Vagina (tissue), 2 donors: ENCODE measurements at regions not wholly inside any gene's neighbourhood (a gene's known extent, or its start where the extent isn't known, plus 50 kb on each side); places are given as distances from the start of the nearest gene placed in this dataset.

Experiments
- DNase-seq, 2 donors: peaks; one replicate each; pipeline ENCODE4 v3.0.0-alpha.2; 2017; ENCODE audit errors: extremely low spot score in 2 of 2
- H3K27ac ChIP-seq: fragments of 200-600 bp; sonication (generic); one replicate; pipeline ENCODE4 v1.5.1; 2019
- H3K27me3 ChIP-seq: fragments of 200-600 bp; sonication (generic); one replicate; pipeline ENCODE4 v1.5.1; 2019
- H3K36me3 ChIP-seq, 2 donors: fragments of 200-600 bp; sonication (generic); one replicate each; pipeline ENCODE4 v1.5.1; 2017 to 2019
- H3K4me1 ChIP-seq: fragments of 200-600 bp; sonication (generic); one replicate; pipeline ENCODE4 v1.5.1; 2019
- H3K4me3 ChIP-seq, 2 donors: fragments of 200-600 bp; sonication (generic); 1 replicate in 1 of 2; 2 replicates in 1 of 2; pipeline ENCODE4 v1.5.1; 2016 to 2019
- H3K9me3 ChIP-seq: fragments of 200-600 bp; sonication (generic); one replicate; pipeline ENCODE4 v1.5.1; 2019
- POLR2A ChIP-seq, 2 donors: fragments of 450-650 bp; IDR thresholded peaks; one replicate each; pipeline ENCODE4 v1.6.1; 2017; ENCODE audit warnings: antibody characterized with exemption in 2 of 2, mild to moderate bottlenecking in 2 of 2, moderate library complexity in 2 of 2
- POLR2AphosphoS5 ChIP-seq, 2 donors: sonication (generic); formaldehyde crosslinking; IDR thresholded peaks; one replicate each; pipeline ENCODE4 v1.9.0; 2017; ENCODE audit warnings: antibody characterized with exemption in 2 of 2, mild to moderate bottlenecking in 2 of 2, low read depth in 1 of 2; ENCODE audit not compliant: insufficient read depth in 1 of 2
- intact Hi-C: fragments of 100-400 bp; cut with DNase I; formaldehyde crosslinking; loops from one replicate; pipeline ENCODE4 v1.15.1; 2023
- TF ChIP-seq, protein P1 (sequence below), 3 experiments: fragments of 450-650 bp in 2 of 3; fragments of 200-600 bp in 1 of 3; sonication (generic) in 1 of 3; IDR thresholded peaks; one replicate each; pipeline ENCODE4 v1.5.1; 2017 to 2019; ENCODE audit warnings: antibody characterized with exemption in 3 of 3, mild to moderate bottlenecking in 2 of 3, moderate library complexity in 2 of 3

DNA sequence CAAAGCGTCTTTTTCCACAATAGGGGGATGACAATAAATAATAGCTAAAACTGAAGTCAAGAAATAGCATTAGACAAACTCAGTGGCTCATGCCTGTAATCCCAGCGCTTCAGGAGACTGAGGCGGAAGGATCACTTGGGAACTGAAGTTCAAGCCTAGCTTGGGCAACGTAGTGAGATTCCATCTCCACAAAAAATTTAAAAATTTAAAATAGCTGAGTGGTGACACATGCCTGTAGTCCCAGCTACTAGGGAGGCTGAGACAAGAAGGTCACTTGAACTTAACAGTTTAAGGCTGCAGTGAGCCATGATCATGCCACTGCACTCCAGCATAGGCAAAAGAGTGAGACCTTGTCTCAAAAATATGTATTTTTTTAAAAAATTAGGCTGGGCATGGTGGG, 107.9 kb downstream of the AKR1D1 start:
- no peak overlapping the region for H3K27ac ChIP-seq
- H3K9me3 ChIP-seq, result no peaks in the 10 kb centered on the region
- TF ChIP-seq POLR2AphosphoS5 (IDR thresholded peaks at IDR 0.05; ENCODE audit: insufficient read depth in 1 of 2, low read depth in 1 of 2), result no peak
- TF ChIP-seq, protein P1, sequence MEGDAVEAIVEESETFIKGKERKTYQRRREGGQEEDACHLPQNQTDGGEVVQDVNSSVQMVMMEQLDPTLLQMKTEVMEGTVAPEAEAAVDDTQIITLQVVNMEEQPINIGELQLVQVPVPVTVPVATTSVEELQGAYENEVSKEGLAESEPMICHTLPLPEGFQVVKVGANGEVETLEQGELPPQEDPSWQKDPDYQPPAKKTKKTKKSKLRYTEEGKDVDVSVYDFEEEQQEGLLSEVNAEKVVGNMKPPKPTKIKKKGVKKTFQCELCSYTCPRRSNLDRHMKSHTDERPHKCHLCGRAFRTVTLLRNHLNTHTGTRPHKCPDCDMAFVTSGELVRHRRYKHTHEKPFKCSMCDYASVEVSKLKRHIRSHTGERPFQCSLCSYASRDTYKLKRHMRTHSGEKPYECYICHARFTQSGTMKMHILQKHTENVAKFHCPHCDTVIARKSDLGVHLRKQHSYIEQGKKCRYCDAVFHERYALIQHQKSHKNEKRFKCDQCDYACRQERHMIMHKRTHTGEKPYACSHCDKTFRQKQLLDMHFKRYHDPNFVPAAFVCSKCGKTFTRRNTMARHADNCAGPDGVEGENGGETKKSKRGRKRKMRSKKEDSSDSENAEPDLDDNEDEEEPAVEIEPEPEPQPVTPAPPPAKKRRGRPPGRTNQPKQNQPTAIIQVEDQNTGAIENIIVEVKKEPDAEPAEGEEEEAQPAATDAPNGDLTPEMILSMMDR (IDR thresholded peaks at IDR 0.05), result no peak
- no peak for TF ChIP-seq POLR2A (IDR thresholded peaks at IDR 0.05)
- no peaks in the 10 kb centered on the region for H3K4me1 ChIP-seq
- H3K4me3 ChIP-seq, result no peak overlapping the region
- H3K27me3 ChIP-seq, result no peaks in the 10 kb centered on the region
- intact Hi-C loops, result no loop called here
- DNase-seq, result no peak
- H3K36me3 ChIP-seq, result no peaks in the 10 kb centered on the region

DNA sequence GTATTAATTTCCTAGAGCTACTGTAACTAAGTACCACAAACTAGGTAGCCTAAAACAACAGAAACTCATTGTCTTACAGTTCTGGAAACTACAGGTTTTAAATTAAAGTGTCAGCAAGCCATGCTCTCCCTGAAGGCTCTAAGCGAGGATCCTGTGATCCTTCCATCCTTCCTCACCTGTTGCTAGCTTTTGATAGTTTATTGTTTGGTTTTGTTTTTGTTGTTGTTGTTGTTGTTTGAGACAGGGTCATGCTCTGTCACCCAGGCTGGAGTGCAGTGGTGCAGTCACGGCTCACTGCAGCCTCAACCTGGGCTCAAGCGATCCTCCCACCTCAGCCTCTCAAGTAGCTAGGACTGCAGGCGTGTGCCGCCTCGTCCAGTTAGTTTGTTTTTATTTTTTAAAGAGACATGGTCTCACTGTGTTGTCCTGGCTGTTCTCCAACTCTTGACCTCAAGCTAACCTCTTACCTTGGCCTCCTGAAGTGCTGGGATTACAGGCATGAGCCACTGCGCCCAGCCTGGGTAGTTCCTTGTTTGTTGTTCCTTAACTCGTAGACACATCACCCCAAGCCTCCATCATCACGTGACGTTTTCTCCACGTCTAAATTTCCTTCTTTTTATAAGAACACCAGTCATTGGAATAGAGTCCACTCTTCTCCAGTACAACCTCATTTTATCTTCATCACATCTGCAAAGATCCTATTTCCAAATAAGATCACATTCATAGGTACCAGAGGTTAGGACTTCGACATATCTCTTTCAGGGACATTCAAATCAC, 109.1 kb downstream of the AKR1D1 start:
- Histone ChIP-seq H3K9me3 (no peaks in the 10 kb centered on the region), H3K27me3 (no peaks in the 10 kb centered on the region), H3K36me3 (no peaks in the 10 kb centered on the region), H3K27ac (no peak overlapping the region), H3K4me1 (no peaks in the 10 kb centered on the region), H3K4me3 (no peak overlapping the region)
- TF ChIP-seq, protein P1 (IDR thresholded peaks at IDR 0.05), result no peak
- TF ChIP-seq POLR2A (IDR thresholded peaks at IDR 0.05), result no peak
- TF ChIP-seq POLR2AphosphoS5 (IDR thresholded peaks at IDR 0.05; ENCODE audit: insufficient read depth in 1 of 2, low read depth in 1 of 2), result no peak
- intact Hi-C loops, result no loop called here
- DNase-seq, result no peak

DNA sequence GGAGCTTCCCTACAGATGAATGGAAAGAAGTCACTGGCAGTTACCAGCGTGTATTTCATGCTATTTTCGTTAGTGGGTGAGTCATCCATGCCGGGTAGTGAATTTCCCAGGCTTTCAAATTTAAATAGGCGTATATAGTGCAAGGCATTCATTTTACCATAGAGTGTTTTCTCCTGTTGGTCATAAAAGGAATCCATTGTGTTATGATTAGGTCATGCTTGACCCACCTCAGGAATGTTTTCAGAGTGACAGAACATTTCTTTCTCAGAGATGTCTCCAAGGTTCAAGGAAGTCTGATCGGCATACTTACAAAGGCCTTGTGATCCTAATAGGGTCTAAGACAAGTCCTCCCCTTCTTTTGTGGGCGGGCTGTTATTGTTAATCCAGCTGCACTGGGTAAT, 110.7 kb downstream of the AKR1D1 start:
- H3K4me3 ChIP-seq, result no peak overlapping the region
- TF ChIP-seq POLR2AphosphoS5 (IDR thresholded peaks at IDR 0.05; ENCODE audit: insufficient read depth in 1 of 2, low read depth in 1 of 2) (no peak), POLR2A (IDR thresholded peaks at IDR 0.05) (no peak)
- TF ChIP-seq, protein P1 (IDR thresholded peaks at IDR 0.05), result no peak
- H3K9me3 ChIP-seq, result no peaks in the 10 kb centered on the region
- H3K27me3 ChIP-seq, result no peaks in the 10 kb centered on the region
- no peak overlapping the region for H3K27ac ChIP-seq
- no peaks in the 10 kb centered on the region for H3K4me1 ChIP-seq
- DNase-seq, result no peak
- intact Hi-C loops, result no loop called here
- H3K36me3 ChIP-seq, result no peaks in the 10 kb centered on the region

DNA sequence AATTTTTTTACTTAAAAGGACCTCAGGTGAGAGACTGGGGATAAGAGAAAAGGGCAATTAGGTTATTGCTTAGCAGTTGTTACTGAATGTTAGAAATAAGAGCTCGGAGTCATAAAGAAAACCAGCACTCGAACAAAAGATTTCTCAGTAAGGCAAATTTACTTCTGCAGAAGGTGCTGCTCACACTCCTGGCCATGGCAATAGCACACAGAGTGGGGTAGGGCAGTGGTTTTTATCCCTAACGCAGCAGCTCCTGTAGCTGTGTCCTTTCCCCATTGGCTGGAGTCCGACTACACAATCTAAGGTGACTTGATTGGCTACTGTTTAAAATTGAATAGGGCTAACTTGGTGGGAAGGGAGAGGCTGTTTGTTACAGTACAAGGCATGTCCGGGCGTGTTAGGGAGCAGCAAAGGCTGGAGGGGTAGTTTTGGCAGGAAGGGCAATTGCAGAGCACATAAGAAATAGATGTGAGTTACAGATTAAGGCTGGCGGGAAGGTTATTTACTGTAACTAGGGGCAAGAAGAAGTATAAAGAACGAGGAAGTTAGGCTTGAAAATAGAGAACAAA, 112.1 kb downstream of the AKR1D1 start:
- intact Hi-C loops, result no loop called here
- Histone ChIP-seq H3K36me3 (no peaks in the 10 kb centered on the region), H3K27ac (no peak overlapping the region), H3K4me1 (no peaks in the 10 kb centered on the region), H3K27me3 (no peaks in the 10 kb centered on the region), H3K9me3 (no peaks in the 10 kb centered on the region), H3K4me3 (no peak overlapping the region)
- TF ChIP-seq, protein P1 (IDR thresholded peaks at IDR 0.05), result no peak
- TF ChIP-seq POLR2AphosphoS5 (IDR thresholded peaks at IDR 0.05; ENCODE audit: insufficient read depth in 1 of 2, low read depth in 1 of 2) (no peak), POLR2A (IDR thresholded peaks at IDR 0.05) (no peak)
- no peak for DNase-seq

DNA sequence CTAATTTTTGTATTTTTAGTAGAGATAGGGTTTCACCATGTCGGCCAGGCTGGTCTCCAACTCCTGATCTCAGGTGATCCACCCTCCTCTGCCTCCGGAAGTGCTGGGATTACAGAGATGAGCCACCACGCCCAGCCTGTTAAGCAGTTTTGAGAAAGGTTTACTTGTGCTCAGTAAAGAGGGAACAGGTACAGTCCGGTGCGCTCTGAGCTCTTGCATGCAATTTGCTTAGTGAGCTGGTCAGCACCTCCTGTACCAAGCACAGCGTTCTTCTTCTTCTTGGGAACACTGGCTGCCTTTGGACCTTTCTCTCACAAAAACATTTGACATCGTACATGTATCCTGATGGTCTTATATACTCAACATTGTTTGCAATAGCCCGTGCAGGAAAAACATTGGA, 118.3 kb downstream of the AKR1D1 start:
- no peak overlapping the region for H3K27ac ChIP-seq
- H3K9me3 ChIP-seq, result no peaks in the 10 kb centered on the region
- no peaks in the 10 kb centered on the region for H3K36me3 ChIP-seq
- no peaks in the 10 kb centered on the region for H3K27me3 ChIP-seq
- H3K4me3 ChIP-seq, result no peak overlapping the region
- intact Hi-C loops, result no loop called here
- DNase-seq, result no peak
- TF ChIP-seq POLR2A (IDR thresholded peaks at IDR 0.05), result no peak
- TF ChIP-seq, protein P1 (IDR thresholded peaks at IDR 0.05), result no peak
- TF ChIP-seq POLR2AphosphoS5 (IDR thresholded peaks at IDR 0.05; ENCODE audit: insufficient read depth in 1 of 2, low read depth in 1 of 2), result no peak
- peaks cover 4% of the 10 kb centered on the region for H3K4me1 ChIP-seq
